Ovary (tissue), 3 donors: ENCODE measurements at regions not wholly inside any gene's neighbourhood (a gene's known extent, or its start where the extent isn't known, plus 50 kb on each side); places are given as distances from the start of the nearest gene placed in this dataset.

Experiments used
- CTCF ChIP-seq, 3 donors: fragments of 450-650 bp in 2 of 3; fragments of 200-600 bp in 1 of 3; IDR thresholded peaks; one replicate each; pipeline versions ENCODE4 v1.5.1 to v1.8.0; 2016 to 2022; ENCODE audit warnings: antibody characterized with exemption in 3 of 3, mild to moderate bottlenecking in 1 of 3
- EP300 ChIP-seq: sonication (generic); formaldehyde crosslinking; IDR thresholded peaks from one replicate; pipeline ENCODE4 v1.6.1; 2017; ENCODE audit warnings: antibody characterized with exemption
- POLR2A ChIP-seq: fragments of 450-650 bp; IDR thresholded peaks from one replicate; pipeline ENCODE4 v1.6.1; 2017; ENCODE audit warnings: antibody characterized with exemption, mild to moderate bottlenecking, moderate library complexity
- donor health status: DM: no; HTN: no; CAD: no.

GRCh38 chr2:234635284-234635683 lies 138.4 kb upstream of the ARL4C start:
- no peak for TF ChIP-seq CTCF (IDR thresholded peaks at IDR 0.05)
- no peak for TF ChIP-seq EP300
- no peak for TF ChIP-seq POLR2A
